HG03432 (cell line): ENCODE measurements at regions not wholly inside any gene's neighbourhood (a gene's known extent, or its start where the extent isn't known, plus 50 kb on each side); places are given as distances from the start of the nearest gene placed in this dataset.

ENCODE experiments used
- ATAC-seq: cut with Tn5 transposase; IDR thresholded peaks from one replicate; pipeline ENCODE4 v1.9.1; 2021; ENCODE audit warnings: mild to moderate bottlenecking, moderate library complexity; ENCODE audit not compliant: unreplicated experiment

DNA sequence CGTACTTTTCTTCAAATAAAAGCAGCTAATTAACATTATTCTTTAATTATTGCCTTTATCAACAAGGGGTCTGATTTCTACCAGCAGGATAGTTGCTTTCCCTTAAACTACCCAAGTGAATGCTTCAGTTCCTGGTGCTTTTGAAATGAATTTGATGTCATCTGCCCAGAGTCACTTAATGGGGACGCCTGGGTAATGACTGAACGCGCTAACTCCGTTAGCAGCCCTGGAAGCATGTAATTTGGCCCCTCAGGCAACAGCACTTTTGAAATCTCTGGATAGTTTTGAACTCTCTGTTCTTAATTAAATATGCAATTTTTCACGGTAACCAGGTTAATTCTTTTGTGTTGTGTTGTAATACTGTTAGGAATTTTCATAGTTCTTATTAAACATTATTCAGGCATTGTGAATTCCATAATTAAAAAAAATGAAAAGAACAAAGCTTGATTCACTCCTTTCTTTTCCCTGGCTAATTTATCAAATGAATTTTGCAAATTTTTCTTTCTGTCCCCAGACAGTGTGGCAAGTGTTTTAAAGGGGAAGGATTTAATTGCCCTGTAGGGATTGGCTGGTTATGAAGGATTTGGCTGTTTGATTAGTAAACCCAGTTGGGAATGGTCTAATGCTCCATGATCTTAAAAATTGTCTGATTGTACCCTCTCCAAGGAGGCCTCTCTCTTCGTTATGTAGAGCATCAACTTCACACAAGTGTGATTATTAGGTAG is 137.5 kb upstream of the MYL2 start:
- no peak for ATAC-seq

GRCh38 chr12:111056618-111057521 is 136.5 kb upstream of the MYL2 start:
- no peak for ATAC-seq

GRCh38 chr12:111055181-111055880 is 135.0 kb upstream of the MYL2 start:
- no peak for ATAC-seq

DNA sequence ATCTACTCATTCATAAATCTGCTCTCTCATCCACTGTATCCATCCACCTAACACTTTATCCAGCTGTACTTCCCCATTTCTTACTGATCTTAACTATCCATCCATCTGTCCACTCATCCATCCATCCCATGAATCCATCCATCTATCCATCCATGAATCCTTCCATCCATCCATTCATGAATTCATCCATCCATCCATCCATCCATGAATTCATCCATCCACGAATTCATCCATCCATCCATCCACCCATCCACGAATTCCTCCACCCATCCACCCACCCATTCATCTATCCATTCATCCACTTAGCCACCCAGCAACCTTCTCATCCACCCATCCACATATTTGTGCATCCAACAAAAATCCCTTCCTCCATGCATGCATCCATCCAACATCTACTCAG is 128.6 kb upstream of the MYL2 start:
- no peak for ATAC-seq

DNA sequence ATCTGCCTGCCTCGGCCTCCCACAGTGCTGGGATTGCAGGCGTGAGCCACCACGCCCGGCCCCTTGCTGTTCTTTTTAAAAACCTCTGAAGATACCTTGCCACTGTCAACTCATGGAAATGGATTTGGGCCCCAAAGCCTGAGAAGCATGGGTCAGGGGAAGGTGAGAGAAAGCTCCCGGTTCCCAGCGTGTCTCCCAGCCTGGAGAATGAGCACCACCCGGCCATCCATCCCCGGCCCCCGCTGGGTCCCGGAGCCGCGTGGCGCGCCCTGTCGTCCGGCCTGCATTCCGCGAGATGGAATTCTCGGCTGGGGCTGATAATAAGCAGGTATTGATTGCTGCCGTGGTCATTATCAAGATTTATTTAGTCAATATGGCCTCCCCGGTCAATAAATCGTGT is 126.5 kb upstream of the MYL2 start:
- ATAC-seq, result no peak

DNA sequence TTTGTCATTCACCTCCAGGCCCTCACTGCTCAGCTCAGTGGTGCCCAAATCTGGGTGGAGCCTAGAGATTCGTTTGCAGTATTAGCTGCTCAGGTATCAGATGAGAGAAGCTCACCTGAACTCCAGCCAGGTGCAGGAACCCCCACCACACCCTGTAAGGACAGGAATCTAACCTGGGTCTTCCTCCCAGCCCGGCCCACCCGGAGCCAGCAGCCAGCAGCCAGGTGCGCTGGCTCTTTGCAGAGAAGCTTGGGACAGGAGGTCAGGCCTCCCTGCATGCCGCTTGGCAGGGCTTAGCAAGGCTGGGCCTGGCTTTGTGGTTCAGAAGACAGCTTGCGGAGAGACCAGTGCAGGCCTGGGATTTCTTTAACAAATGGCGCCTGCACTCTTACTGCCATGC is 125.6 kb upstream of the MYL2 start:
- no peak for ATAC-seq

GRCh38 chr12:111041091-111041490 is 120.7 kb upstream of the MYL2 start:
- no peak for ATAC-seq

GRCh38 chr12:111040690-111041089 is 120.3 kb upstream of the MYL2 start:
- no peak for ATAC-seq

- ATAC-seq, result no peak
Measured at GRCh38 chr12:111038941-111039340, 118.6 kb upstream of the MYL2 start.

- no peak for ATAC-seq
Measured at GRCh38 chr12:111038077-111038476, 117.7 kb upstream of the MYL2 start.

DNA sequence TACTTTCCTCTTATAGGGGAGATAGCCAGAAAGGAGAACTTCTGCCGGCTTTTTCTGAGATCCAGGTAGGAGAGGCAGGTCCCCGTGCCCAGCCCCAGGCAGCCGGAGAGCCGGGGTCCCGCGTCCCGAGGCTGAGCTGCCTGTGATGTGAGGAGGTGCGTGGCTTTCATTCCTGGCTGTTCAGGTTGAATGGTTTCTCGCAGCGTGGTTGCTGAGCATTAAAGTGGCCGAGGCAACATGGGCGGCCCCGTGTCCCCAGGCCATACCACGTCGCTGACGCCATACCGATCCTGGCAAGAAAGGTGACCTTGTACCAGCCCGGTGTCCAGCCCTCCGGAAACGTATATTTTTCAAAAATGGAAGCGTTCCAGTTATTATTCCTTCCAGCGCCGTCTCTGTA is 116.7 kb upstream of the MYL2 start:
- no peak for ATAC-seq

DNA sequence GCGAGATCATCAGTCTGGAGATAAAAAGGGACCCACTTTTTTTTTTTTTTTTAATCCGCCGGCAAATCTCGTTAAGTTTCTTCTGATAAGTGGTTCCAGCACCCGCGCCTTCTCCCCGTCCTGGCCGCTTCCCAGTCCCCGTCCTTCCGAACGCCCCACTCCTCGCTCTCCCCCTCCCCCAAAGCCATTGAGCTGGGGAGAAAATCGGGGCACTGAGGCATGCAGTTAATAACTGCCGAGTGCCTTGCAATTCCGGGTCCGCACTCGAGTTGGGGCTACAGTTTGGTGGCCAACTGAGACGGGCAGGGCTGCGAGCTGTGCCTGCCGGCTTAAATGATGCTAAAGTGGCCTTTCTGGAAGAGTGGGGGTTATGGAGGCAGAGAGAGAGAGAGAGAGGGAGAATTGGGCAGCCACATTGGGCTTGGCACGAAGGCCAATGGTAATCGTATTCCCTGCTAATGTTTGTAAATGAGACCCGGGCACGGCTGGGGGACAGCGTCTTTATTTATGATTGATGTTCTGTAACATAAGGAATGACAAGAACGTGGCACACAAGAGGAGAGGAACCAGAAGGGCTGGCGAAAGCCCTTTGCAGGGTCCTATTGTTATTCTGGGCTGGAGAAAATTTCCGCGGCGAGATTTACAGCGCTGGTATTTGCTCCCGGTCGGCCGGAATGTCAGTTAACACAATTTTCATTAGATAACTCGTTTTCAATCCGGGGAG is 115.4 kb upstream of the MYL2 start:
- ATAC-seq, result no peak

DNA sequence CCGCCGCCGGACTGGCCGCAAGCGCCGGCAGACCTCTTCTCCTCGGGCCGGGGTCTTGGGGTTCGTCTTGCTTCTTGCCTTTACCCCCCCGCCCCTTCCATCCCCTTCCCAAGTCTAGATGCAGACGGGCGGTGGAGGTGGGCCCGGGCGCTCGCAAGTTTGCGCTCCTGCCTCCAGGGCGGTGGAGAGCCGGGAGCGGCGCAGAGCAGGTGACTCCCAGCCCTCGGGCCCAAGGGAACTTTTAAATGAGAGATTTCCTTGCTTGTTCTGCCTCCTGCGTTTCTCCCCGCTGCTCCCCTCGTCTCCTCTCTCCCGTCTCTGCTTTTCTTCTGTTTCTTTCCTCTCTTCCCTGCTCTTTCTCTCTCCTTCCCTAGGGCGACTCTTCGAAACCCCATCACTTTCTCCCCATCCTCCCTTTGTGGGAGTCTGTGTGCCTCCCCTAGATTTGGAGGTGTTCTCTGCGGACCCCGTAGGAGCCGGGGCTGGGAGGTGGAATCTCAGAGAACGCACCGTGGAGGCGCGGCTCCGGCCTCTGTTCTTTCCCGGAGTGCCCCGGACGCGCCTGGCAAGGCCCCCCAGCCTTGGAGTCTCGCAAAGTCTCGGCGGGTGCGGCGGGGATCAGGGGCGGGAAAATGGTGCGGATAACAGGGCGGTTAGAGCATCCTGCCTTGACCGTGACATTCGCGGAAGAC is 114.7 kb upstream of the MYL2 start:
- ATAC-seq, result no peak

DNA sequence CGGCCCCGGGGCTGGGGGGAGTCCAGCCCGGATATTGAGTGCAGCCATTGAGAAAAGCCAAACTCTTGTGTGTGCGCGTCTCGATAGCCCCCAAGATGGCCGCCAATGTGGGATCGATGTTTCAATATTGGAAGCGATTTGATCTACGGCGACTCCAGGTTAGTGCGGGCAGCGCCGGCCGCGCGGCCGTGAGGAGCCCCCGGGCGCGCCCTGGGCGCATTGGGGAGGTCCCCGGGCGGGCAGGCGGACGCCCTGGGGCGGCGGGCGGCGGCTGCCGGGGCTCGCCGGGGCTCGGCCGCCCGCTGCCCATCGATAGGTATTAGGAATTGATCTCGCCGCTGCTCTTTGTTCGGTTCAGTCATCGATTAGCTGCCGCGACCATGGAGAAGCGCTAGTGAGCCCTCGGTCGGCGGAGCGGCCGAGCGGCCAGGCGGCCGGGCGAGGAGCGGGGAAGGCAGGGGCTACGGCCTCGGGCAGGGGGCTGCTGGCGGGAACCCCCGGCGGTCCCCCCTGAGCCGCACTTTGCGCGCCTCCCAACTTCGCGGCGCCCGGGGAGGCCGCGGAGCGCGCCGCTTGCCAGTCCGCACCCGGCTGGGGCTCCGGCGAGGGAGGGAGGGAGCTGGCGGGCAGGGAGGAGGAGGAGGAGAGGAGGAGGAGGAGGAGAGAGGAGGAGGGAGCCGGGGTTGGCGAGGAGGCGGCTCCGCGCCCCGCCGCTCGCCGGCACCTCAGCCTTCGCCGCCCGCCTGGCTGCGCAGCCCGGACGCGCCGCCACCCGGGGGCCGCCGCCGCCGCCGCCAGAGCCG is 113.9 kb upstream of the MYL2 start, which contains the start of gene CUX2:
TSS of gene CUX2 (plus strand) at position 83 of the 803 bp plus-strand sequence.
- no peak for ATAC-seq

- no peak for ATAC-seq
Measured at GRCh38 chr12:111033281-111034082, 113.1 kb upstream of the MYL2 start.

GRCh38 chr12:111032591-111032919 is 112.2 kb upstream of the MYL2 start:
- ATAC-seq, result no peak

- no peak for ATAC-seq
Measured at GRCh38 chr12:111031916-111032590, 111.7 kb upstream of the MYL2 start.

GRCh38 chr12:111030800-111031199 is 110.4 kb upstream of the MYL2 start:
- ATAC-seq, result no peak
